HFF-Myc (cell line): ENCODE measurements at regions not wholly inside any gene's neighbourhood (a gene's known extent, or its start where the extent isn't known, plus 50 kb on each side); places are given as distances from the start of the nearest gene placed in this dataset.

Experiments used
- DNase-seq: peaks from one replicate; pipeline ENCODE4 v3.0.0-alpha.2; 2011; ENCODE audit warnings: low read depth; ENCODE audit errors: extremely low read depth
- H3K4me3 ChIP-seq: replicated peaks from 2 replicates; pipeline ENCODE4 v1.5.1; 2011; ENCODE audit warnings: low read depth, mild to moderate bottlenecking, control low read depth, low read length
- TF ChIP-seq, protein P1 (sequence below): IDR thresholded peaks from 2 replicates; pipeline ENCODE4 v1.5.1; 2012; ENCODE audit warnings: mild to moderate bottlenecking, low read depth, low read length, control low read depth; ENCODE audit errors: missing control alignments

DNA sequence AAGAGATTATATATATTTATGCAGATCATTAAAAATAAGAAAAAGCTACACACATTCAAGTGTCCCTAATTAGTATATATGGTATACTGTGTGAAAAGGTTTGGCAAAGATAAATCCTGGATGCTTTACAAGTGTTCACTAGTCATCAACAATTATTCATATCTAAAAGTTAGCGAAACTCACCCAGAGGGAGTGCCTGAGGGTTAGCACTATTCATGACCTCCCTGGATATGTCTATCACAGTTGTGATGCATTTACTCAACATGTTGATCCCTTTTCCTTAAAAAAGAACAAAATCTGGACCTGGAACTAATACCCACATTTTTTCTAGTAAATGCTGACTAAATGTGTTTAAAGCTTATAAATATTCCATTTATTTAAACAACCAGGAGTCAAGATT, 273.0 kb upstream of the SMC2 start:
- TF ChIP-seq, protein P1, sequence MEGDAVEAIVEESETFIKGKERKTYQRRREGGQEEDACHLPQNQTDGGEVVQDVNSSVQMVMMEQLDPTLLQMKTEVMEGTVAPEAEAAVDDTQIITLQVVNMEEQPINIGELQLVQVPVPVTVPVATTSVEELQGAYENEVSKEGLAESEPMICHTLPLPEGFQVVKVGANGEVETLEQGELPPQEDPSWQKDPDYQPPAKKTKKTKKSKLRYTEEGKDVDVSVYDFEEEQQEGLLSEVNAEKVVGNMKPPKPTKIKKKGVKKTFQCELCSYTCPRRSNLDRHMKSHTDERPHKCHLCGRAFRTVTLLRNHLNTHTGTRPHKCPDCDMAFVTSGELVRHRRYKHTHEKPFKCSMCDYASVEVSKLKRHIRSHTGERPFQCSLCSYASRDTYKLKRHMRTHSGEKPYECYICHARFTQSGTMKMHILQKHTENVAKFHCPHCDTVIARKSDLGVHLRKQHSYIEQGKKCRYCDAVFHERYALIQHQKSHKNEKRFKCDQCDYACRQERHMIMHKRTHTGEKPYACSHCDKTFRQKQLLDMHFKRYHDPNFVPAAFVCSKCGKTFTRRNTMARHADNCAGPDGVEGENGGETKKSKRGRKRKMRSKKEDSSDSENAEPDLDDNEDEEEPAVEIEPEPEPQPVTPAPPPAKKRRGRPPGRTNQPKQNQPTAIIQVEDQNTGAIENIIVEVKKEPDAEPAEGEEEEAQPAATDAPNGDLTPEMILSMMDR: no peak
- DNase-seq: no peak
- no peak overlapping the region for H3K4me3 ChIP-seq

DNA sequence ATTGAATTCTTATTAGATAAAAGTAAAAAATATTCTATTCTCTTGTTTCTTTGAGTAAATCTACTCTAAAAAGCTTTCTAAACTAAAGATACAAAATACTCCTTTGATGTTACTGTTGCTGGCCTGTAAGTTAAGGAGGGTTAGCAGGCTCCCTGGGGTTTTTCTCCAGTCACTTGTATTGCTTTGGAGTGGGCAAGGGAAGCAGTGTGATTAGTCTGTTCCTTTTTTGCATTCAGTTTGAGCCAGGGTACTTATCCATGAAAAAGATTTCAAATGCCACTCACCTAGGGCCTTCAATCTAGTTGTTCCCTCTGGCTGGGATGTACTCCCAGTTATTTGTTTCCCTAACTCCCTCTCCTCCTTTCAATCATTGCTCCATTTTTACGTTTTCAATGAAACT, 256.2 kb upstream of the SMC2 start:
- TF ChIP-seq, protein P1: no peak
- H3K4me3 ChIP-seq: no peak overlapping the region
- no peak for DNase-seq

DNA sequence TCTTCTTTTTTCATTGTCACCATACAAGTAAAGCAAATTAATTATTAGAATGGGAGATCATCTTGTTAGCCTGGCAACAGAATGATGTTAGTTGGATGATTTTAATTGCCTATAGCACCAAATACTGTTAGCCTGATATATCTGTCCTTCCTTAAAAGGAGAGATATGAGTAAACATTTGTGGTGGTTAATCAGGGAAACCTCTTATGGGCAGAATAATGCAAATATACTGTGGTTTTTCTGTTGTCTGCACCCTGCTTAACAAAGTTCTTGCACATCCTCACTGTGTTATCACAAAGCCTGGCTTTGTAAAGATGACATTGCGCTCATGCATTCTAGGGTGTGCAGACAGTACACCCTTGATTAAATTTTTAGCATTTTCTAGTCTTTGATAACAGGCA, 254.9 kb upstream of the SMC2 start:
- TF ChIP-seq, protein P1: no peak
- H3K4me3 ChIP-seq: no peak overlapping the region
- DNase-seq: no peak

DNA sequence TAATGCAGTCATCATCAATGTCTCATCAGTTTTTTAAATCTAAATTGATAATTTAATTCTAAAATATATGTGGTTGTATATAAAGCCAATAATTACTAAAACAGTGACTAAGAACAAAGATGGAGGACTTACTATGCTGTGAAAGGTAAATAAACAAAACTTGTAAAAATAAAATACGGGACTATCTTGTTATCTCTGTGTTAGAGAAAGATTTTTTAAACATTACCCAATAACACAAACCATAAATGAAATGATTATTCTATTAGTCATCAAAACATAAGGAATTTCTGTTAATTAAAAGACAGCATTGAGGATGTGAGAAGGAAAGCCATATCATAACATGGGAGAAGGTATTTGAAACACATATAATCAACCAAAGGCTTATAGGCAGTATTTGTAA, 226.2 kb upstream of the SMC2 start:
- TF ChIP-seq, protein P1: no peak
- H3K4me3 ChIP-seq: no peak overlapping the region
- no peak for DNase-seq

DNA sequence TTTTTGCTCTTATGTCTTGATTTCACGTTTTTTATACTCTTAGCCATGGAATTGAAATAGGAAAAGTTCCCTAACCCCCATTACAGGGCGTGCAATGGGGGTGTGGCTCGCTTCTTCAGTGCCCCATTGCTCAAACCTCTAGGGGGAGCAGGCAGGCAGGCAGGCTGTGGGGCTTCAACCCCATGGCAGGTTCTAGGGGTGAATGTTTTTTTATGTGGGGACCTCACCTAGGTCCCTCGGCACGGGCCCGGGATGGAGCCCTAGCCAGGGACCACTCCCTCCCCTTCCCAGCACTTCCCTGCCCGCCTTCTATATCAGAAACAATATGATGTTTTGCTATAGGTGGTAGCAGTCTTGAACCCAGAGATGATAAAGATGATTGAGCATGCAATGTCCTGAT, 221.3 kb upstream of the SMC2 start:
- no peak for DNase-seq
- H3K4me3 ChIP-seq: no peak overlapping the region
- TF ChIP-seq, protein P1: no peak

DNA sequence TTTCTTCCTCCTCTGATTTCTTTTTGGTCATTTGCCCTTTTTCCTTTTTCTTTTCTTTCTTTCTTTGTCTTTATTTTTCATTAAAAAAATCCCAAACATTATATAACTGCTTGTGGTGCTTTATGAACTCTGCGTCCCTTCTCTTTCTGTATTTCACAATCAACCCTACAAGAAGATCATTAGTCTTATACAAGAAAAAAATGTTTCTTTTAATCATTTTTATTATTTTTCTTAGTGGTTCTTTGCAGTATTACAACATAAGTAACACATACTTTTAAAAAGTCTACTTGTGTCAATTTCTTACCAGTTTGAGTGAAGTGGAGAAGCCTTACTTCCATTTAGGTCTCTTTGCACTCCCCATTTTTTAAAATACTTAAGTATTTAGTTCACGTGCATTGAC, 212.7 kb upstream of the SMC2 start:
- DNase-seq: no peak
- H3K4me3 ChIP-seq: no peak overlapping the region
- TF ChIP-seq, protein P1: no peak

DNA sequence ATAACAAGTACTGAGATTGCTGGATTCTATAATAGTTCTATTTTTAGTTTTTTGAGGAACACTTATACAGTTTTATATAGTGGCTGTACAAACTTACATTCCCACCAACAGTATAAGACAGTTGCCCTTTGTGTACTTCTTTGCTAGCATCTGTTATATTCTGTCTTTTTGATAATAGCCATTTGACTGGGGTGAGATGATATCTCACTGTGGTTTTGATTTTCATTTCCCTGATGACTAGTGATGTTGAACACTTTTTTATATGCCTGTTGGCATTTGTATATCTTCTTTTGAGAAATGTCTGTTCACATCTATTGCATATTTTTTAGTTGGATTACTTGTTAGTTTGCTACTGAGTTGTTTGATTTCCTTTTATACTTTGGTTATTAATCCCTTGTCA, 204.1 kb upstream of the SMC2 start:
- H3K4me3 ChIP-seq: no peak overlapping the region
- TF ChIP-seq, protein P1: no peak
- no peak for DNase-seq
